ENCODE measurements at regions not wholly inside any gene's neighbourhood (a gene's known extent, or its start where the extent isn't known, plus 50 kb on each side); places are given as distances from the start of the nearest gene placed in this dataset.

DNA sequence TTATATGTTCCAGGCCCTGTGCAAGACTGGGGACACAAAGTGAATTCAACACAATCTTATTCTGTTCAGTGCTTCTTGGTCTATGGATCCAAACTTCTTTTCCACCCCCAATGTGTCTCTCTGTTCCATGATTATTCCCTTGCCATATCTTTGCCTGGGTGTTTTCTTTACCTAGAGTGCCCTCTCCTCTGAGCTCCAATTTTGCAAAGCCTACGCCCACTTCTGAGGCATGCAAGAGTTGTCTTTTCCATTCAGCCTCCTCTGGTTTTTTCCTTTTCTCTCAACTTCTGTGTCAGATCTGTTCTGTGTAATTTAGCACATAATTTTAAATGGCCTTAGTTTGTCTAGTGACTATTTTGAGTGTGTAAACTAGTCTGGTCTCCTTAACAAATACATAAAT lies 72.8 kb upstream of the PLCL2 start:
- no peaks in the 10 kb centered on the region for H3K36me3 ChIP-seq (ENCODE audit: control insufficient read depth in 2 of 2, insufficient read depth in 2 of 2, low read length in 1 of 2)
- H3K4me2 ChIP-seq (ENCODE audit: control insufficient read depth, insufficient read depth), result no peak overlapping the region
- CTCF ChIA-PET, result no interaction called here
- ATAC-seq (no peak), FAIRE-seq (no peak), DNase-seq (ENCODE audit: low read depth, low spot score) (no peak)
- intact Hi-C loops (cut with micrococcal nuclease; ENCODE audit: unreplicated experiment), result no loop called here
- SMC1A ChIA-PET (ENCODE audit: uncharacterized antibody, unreplicated experiment), result interaction anchor here (1.0 to 1.3 kb wide), 3 partner anchors 10 to 69 kb away, joined by 3 read pairs; no protein-coding TSS in a partner anchor
- no peak overlapping the region for H3K27ac ChIP-seq (ENCODE audit: control insufficient read depth, insufficient read depth)
- H3K4me1 ChIP-seq (ENCODE audit: control insufficient read depth, insufficient read depth, low read length), result peaks cover 7% of the 10 kb centered on the region
- no TSS peak for BruUV-seq (replicated peaks)
- WGBS (ENCODE audit: insufficient coverage, insufficient replicate concordance, low lambda C conversion rate, missing lambda C conversion rate), result 93% methylated on average over 1 of the region's 1 CpG
- POLR2A ChIA-PET, result no interaction called here
- H2AFZ ChIP-seq (ENCODE audit: control insufficient read depth, low read depth, low read length), result no peak overlapping the region
- no peaks in the 10 kb centered on the region for H4K20me1 ChIP-seq (ENCODE audit: control insufficient read depth, insufficient read depth)
- H3K27me3 ChIP-seq (replicated peaks in 1 of 2; ENCODE audit: control insufficient read depth in 2 of 2, insufficient read depth in 2 of 2, low read length in 1 of 2), result no peaks in the 10 kb centered on the region
- RAD21 ChIA-PET (ENCODE audit: unreplicated experiment), result no interaction called here
- in situ Hi-C loops (cut with MboI), result no loop called here
- no peak overlapping the region for H3K9ac ChIP-seq (ENCODE audit: control insufficient read depth, insufficient read depth, low read length)
- no peak for TF ChIP-seq ZNF592 (IDR thresholded peaks at IDR 0.05)
- TF ChIP-seq EP300 (IDR thresholded peaks at IDR 0.05; ENCODE audit: borderline replicate concordance in 1 of 2, control insufficient read depth in 1 of 2, low read depth in 2 of 2, low read length in 2 of 2), result no peak
- no peak for TF ChIP-seq SMC3 (IDR thresholded peaks at IDR 0.05; ENCODE audit: borderline replicate concordance, low read length)
- TF ChIP-seq MEF2B (IDR thresholded peaks at IDR 0.05; ENCODE audit: partially characterized antibody, poor library complexity, severe bottlenecking), result no peak
- TF ChIP-seq CHD4 (IDR thresholded peaks at IDR 0.05), result no peak
- no peak for TF ChIP-seq DPF2 (IDR thresholded peaks at IDR 0.05)
- TF ChIP-seq KDM1A (IDR thresholded peaks at IDR 0.05; ENCODE audit: borderline replicate concordance), result no peak
- TF ChIP-seq TAF1 (IDR thresholded peaks at IDR 0.05; ENCODE audit: borderline replicate concordance, low read depth, low read length), result no peak
- TF ChIP-seq ZZZ3 (IDR thresholded peaks at IDR 0.05; ENCODE audit: control insufficient read depth, insufficient read length, low read depth), result no peak
- TF ChIP-seq, protein P1, sequence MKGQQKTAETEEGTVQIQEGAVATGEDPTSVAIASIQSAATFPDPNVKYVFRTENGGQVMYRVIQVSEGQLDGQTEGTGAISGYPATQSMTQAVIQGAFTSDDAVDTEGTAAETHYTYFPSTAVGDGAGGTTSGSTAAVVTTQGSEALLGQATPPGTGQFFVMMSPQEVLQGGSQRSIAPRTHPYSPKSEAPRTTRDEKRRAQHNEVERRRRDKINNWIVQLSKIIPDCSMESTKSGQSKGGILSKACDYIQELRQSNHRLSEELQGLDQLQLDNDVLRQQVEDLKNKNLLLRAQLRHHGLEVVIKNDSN (IDR thresholded peaks at IDR 0.05; ENCODE audit: borderline replicate concordance, extremely low read length, insufficient read depth, low read depth, low read length), result no peak
- TF ChIP-seq YY1 (IDR thresholded peaks at IDR 0.05; ENCODE audit: low read depth, low read length), result no peak
- TF ChIP-seq, protein P2, sequence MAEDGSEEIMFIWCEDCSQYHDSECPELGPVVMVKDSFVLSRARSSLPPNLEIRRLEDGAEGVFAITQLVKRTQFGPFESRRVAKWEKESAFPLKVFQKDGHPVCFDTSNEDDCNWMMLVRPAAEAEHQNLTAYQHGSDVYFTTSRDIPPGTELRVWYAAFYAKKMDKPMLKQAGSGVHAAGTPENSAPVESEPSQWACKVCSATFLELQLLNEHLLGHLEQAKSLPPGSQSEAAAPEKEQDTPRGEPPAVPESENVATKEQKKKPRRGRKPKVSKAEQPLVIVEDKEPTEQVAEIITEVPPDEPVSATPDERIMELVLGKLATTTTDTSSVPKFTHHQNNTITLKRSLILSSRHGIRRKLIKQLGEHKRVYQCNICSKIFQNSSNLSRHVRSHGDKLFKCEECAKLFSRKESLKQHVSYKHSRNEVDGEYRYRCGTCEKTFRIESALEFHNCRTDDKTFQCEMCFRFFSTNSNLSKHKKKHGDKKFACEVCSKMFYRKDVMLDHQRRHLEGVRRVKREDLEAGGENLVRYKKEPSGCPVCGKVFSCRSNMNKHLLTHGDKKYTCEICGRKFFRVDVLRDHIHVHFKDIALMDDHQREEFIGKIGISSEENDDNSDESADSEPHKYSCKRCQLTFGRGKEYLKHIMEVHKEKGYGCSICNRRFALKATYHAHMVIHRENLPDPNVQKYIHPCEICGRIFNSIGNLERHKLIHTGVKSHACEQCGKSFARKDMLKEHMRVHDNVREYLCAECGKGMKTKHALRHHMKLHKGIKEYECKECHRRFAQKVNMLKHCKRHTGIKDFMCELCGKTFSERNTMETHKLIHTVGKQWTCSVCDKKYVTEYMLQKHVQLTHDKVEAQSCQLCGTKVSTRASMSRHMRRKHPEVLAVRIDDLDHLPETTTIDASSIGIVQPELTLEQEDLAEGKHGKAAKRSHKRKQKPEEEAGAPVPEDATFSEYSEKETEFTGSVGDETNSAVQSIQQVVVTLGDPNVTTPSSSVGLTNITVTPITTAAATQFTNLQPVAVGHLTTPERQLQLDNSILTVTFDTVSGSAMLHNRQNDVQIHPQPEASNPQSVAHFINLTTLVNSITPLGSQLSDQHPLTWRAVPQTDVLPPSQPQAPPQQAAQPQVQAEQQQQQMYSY (CRISPR knock-in tag; IDR thresholded peaks at IDR 0.05), result no peak
- no peak for TF ChIP-seq STAT1 (conservative IDR thresholded peaks at IDR 0.05)
- no peak for TF ChIP-seq RCOR1 (conservative IDR thresholded peaks at IDR 0.05; ENCODE audit: low read depth, low read length)
- TF ChIP-seq NRF1 (conservative IDR thresholded peaks at IDR 0.05; ENCODE audit: low read depth, low read length), result no peak
- no peak for TF ChIP-seq TCF12 (IDR thresholded peaks at IDR 0.05; ENCODE audit: low read depth, low read length)
- H3K79me2 ChIP-seq (ENCODE audit: control insufficient read depth, insufficient read depth, low read length), result no peaks in the 10 kb centered on the region
- H3K4me3 ChIP-seq, result no peak overlapping the region
- H3K9me3 ChIP-seq (replicated peaks; ENCODE audit: control insufficient read depth, insufficient read depth, low read length), result no peaks in the 10 kb centered on the region
